Activated T-cell treated with anti-CD3 and anti-CD28 coated beads for 4 hours (primary cell): ENCODE measurements at regions not wholly inside any gene's neighbourhood (a gene's known extent, or its start where the extent isn't known, plus 50 kb on each side); places are given as distances from the start of the nearest gene placed in this dataset.

Experiments used
- DNase-seq: peaks from one replicate; pipeline ENCODE4 v3.0.0-alpha.2; 2020

- DNase-seq, result no peak
Measured at GRCh38 chr20:20933142-20933958, 172.8 kb downstream of the LINC00237 start.

GRCh38 chr20:20932156-20932555 is 174.0 kb downstream of the LINC00237 start:
- DNase-seq, result no peak

- no peak for DNase-seq
Measured at GRCh38 chr20:20931632-20932031, 174.5 kb downstream of the LINC00237 start.

- DNase-seq, result no peak
Measured at GRCh38 chr20:20931024-20931423, 175.1 kb downstream of the LINC00237 start.

- DNase-seq, result no peak
Measured at GRCh38 chr20:20930500-20930899, 175.7 kb downstream of the LINC00237 start.

- DNase-seq, result no peak
Measured at GRCh38 chr20:20929341-20929740, 176.8 kb downstream of the LINC00237 start.

GRCh38 chr20:20926222-20926905 is 179.8 kb downstream of the LINC00237 start:
- DNase-seq, result no peak

GRCh38 chr20:20920433-20920832 is 185.7 kb downstream of the LINC00237 start:
- no peak for DNase-seq

GRCh38 chr20:20915844-20916243 is 190.3 kb downstream of the LINC00237 start:
- DNase-seq, result no peak

- no peak for DNase-seq
Measured at GRCh38 chr20:20904501-20904831, 192.0 kb upstream of the RALGAPA2 start.

- DNase-seq, result no peak
Measured at GRCh38 chr20:20903773-20904500, 191.5 kb upstream of the RALGAPA2 start.

- no peak for DNase-seq
Measured at GRCh38 chr20:20897922-20898321, 185.5 kb upstream of the RALGAPA2 start.

GRCh38 chr20:20897145-20897544 is 184.7 kb upstream of the RALGAPA2 start:
- no peak for DNase-seq

GRCh38 chr20:20896606-20897005 is 184.2 kb upstream of the RALGAPA2 start:
- DNase-seq, result no peak

- DNase-seq, result no peak
Measured at GRCh38 chr20:20895537-20895936, 183.1 kb upstream of the RALGAPA2 start.

GRCh38 chr20:20894753-20895152 is 182.3 kb upstream of the RALGAPA2 start:
- no peak for DNase-seq

- no peak for DNase-seq
Measured at GRCh38 chr20:20894280-20894679, 181.8 kb upstream of the RALGAPA2 start.

GRCh38 chr20:20892328-20892727 is 179.9 kb upstream of the RALGAPA2 start:
- no peak for DNase-seq

- no peak for DNase-seq
Measured at GRCh38 chr20:20890751-20891150, 178.3 kb upstream of the RALGAPA2 start.

GRCh38 chr20:20888936-20889335 is 176.5 kb upstream of the RALGAPA2 start:
- DNase-seq, result no peak

- no peak for DNase-seq
Measured at GRCh38 chr20:20888266-20888656, 175.8 kb upstream of the RALGAPA2 start.

GRCh38 chr20:20887593-20888265 is 175.3 kb upstream of the RALGAPA2 start:
- DNase-seq, result no peak

GRCh38 chr20:20881808-20882207 is 169.4 kb upstream of the RALGAPA2 start:
- DNase-seq, result no peak
